GM23338 (cell line): ENCODE measurements at regions not wholly inside any gene's neighbourhood (a gene's known extent, or its start where the extent isn't known, plus 50 kb on each side); places are given as distances from the start of the nearest gene placed in this dataset.

Experiments used
- EZH2 ChIP-seq: fragments of 200-600 bp; sonication (generic); IDR thresholded peaks from one replicate; pipeline ENCODE4 v1.8.0; 2017; ENCODE audit warnings: antibody characterized with exemption, mild to moderate bottlenecking, low read depth; ENCODE audit not compliant: unreplicated experiment
- ZNF114 ChIP-seq: fragments of 250-450 bp; sonication (Bioruptor Pico); IDR thresholded peaks from 2 replicates; pipeline ENCODE4 v1.5.0; 2020; ENCODE audit warnings: mild to moderate bottlenecking, moderate library complexity
- TF ChIP-seq, protein P1 (sequence below), 2 experiments: fragments of 200-600 bp in 1 of 2; sonication (generic) in 1 of 2; conservative IDR thresholded peaks; 2 replicates each; pipeline versions ENCODE4 v1.5.1 to v1.6.1; 2016 to 2017; ENCODE audit warnings: antibody characterized with exemption in 2 of 2, low read depth in 2 of 2, mild to moderate bottlenecking in 2 of 2, moderate library complexity in 1 of 2
- TF ChIP-seq, protein P2 (sequence below): IDR thresholded peaks from 2 replicates; pipeline ENCODE4 v1.6.1; 2016; ENCODE audit warnings: antibody characterized with exemption

DNA sequence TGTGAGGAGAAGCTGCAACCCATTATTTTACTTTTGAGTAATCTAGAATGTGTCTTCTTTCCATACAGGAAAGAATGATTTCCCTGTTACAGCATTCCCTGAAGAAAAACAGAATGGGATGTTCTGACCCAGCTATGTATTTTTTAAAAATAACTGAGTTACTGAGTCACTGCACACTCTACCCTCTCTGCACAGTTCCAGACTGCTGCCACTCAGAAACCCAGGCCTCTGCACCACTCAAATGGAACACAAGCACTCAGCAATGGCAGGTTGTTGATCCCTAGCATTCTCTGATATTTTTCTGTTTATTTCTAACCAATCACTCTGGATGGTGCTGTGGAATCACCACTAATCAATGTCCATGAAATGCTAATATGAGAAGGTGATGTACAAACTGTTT lies 1300.0 kb upstream of the FAM98A start:
- TF ChIP-seq, protein P1, sequence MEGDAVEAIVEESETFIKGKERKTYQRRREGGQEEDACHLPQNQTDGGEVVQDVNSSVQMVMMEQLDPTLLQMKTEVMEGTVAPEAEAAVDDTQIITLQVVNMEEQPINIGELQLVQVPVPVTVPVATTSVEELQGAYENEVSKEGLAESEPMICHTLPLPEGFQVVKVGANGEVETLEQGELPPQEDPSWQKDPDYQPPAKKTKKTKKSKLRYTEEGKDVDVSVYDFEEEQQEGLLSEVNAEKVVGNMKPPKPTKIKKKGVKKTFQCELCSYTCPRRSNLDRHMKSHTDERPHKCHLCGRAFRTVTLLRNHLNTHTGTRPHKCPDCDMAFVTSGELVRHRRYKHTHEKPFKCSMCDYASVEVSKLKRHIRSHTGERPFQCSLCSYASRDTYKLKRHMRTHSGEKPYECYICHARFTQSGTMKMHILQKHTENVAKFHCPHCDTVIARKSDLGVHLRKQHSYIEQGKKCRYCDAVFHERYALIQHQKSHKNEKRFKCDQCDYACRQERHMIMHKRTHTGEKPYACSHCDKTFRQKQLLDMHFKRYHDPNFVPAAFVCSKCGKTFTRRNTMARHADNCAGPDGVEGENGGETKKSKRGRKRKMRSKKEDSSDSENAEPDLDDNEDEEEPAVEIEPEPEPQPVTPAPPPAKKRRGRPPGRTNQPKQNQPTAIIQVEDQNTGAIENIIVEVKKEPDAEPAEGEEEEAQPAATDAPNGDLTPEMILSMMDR (conservative IDR thresholded peaks at IDR 0.05; ENCODE audit: low read depth in 2 of 2), result no peak
- TF ChIP-seq, protein P2, sequence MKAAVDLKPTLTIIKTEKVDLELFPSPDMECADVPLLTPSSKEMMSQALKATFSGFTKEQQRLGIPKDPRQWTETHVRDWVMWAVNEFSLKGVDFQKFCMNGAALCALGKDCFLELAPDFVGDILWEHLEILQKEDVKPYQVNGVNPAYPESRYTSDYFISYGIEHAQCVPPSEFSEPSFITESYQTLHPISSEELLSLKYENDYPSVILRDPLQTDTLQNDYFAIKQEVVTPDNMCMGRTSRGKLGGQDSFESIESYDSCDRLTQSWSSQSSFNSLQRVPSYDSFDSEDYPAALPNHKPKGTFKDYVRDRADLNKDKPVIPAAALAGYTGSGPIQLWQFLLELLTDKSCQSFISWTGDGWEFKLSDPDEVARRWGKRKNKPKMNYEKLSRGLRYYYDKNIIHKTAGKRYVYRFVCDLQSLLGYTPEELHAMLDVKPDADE, result no peak
- TF ChIP-seq ZNF114 (CRISPR knock-in tag), result no peak
- TF ChIP-seq EZH2, result no peak
